GM18505 (cell line): ENCODE measurements at regions not wholly inside any gene's neighbourhood (a gene's known extent, or its start where the extent isn't known, plus 50 kb on each side); places are given as distances from the start of the nearest gene placed in this dataset.

Source experiments
- ATAC-seq: cut with Tn5 transposase; IDR thresholded peaks from one replicate; pipeline ENCODE4 v1.9.1; 2021; ENCODE audit not compliant: unreplicated experiment
- POLR2A ChIP-seq: IDR thresholded peaks from 4 replicates; pipeline ENCODE4 v1.6.1; 2011; ENCODE audit warnings: borderline replicate concordance; ENCODE audit not compliant: insufficient read depth, insufficient read length; ENCODE audit errors: extremely low read depth

GRCh38 chr12:127677537-127678131, 589.3 kb upstream of the TMEM132C start:
- no peak for ATAC-seq
- TF ChIP-seq POLR2A: no peak

GRCh38 chr12:127678945-127679344, 588.0 kb upstream of the TMEM132C start:
- no peak for TF ChIP-seq POLR2A
- no peak for ATAC-seq

GRCh38 chr12:127680516-127680915, 586.5 kb upstream of the TMEM132C start:
- ATAC-seq: no peak
- no peak for TF ChIP-seq POLR2A

- ATAC-seq: no peak
- no peak for TF ChIP-seq POLR2A
These were observed 585.7 kb upstream of the TMEM132C start for GRCh38 chr12:127681151-127681754.

GRCh38 chr12:127685491-127685890, 581.5 kb upstream of the TMEM132C start:
- no peak for TF ChIP-seq POLR2A
- no peak for ATAC-seq

- ATAC-seq: no peak
- TF ChIP-seq POLR2A: no peak
These were observed 581.0 kb upstream of the TMEM132C start for GRCh38 chr12:127685931-127686330.

DNA sequence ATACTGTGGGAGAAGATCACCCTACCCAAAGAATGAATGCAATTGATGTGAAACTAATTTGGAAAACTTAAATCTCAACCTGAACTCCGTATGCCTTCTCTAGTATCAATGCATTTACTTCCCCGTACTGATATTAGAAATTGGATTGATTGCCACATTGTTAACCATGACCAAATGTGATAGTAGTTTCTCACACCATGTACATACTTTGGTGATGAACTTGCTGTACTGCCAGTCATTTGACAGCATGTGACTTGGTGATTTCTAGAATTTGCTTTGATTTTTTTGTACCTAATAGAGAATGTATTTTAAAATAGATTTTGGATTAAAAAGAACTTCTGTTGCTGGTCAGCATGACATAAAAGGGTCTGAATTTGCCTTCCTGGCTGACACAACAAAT, 579.8 kb upstream of the TMEM132C start:
- ATAC-seq: no peak
- TF ChIP-seq POLR2A: no peak

GRCh38 chr12:127688906-127689428, 578.0 kb upstream of the TMEM132C start:
- ATAC-seq: no peak
- TF ChIP-seq POLR2A: no peak

GRCh38 chr12:127690161-127690560, 576.8 kb upstream of the TMEM132C start:
- no peak for TF ChIP-seq POLR2A
- ATAC-seq: no peak

DNA sequence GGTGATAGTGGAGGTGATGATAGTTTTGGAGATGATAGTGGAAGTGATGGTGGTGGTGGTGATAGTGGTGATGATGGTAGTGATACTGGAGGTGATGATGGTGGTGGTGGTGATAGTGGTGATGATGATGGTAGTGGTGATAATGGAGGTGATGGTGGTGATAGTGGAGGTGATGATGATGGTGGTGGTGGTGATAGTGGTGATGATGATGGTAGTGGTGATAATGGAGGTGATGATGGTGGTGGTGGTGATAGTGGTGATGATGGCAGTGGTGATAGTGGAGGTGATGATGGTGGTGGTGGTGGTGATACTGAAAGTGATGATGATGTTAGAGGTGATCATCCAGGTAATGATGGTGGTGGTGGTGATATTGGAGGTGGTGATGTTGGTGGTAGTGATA, 570.0 kb upstream of the TMEM132C start:
- TF ChIP-seq POLR2A: no peak
- ATAC-seq: no peak

DNA sequence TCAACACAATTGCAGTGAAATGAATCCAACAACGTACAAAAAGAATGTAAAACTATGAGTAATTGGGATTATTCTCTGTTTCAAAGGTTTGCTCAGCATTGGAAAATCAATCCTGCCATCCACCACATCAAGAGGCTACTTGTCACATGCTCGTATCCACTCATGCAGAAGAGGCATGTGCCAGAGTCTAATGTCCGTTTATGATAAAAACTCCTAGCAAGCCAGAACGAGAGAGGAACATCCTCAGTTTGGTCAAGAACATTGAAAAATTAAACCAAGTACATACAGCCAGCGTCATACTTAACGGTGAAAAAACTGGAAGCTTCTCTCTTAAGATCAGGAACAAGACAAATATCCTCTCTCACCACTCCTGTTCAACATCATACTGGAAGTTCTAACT, 563.9 kb upstream of the TMEM132C start:
- no peak for TF ChIP-seq POLR2A
- ATAC-seq: no peak

DNA sequence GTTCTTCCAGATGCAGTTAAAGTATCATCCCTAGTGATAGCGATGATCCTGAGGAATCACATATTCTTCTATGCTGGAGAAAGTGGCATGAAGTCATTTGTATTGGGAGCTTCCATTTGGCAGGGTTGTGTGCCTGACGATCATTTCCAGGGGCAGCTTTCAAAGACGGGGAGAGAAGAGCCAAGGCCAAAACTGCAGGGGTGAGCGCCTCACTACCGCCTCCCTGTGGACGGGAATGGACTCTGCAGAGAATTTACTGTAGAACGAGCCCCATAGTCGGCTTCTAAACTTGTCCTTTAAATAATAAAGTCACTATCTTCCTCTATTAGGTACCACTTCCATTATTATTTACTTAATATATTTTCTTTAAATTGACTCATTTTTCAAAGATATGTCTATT, 555.9 kb upstream of the TMEM132C start:
- ATAC-seq: no peak
- TF ChIP-seq POLR2A: no peak

- TF ChIP-seq POLR2A: no peak
These were observed 554.4 kb upstream of the TMEM132C start for GRCh38 chr12:127712561-127712960.

DNA sequence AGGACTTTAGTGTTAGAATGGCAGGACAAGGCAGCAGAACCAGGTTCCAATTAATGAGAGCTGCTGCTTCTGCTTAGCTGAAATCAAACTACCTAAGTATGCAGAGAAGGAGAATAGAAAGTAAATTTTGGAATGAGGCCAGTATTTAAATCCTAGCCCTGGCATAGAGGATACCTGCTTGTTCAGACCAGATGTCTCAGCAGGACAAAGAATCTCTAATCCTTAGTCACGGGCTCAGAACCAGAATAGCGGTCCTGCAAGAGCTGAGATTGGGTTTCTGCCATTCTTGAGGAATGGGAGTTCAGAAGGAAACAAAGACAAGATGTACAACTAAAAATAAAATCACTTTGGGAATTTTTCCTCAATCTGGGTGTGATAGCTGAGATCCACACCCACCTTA, 550.8 kb upstream of the TMEM132C start:
- TF ChIP-seq POLR2A: no peak
- no peak for ATAC-seq

More at GRCh38 chr12:127712561-127712960, 554.4 kb upstream of the TMEM132C start:
- no peak for ATAC-seq

- no peak for TF ChIP-seq POLR2A
- ATAC-seq: no peak
These were observed 549.7 kb upstream of the TMEM132C start for GRCh38 chr12:127717278-127717677.

DNA sequence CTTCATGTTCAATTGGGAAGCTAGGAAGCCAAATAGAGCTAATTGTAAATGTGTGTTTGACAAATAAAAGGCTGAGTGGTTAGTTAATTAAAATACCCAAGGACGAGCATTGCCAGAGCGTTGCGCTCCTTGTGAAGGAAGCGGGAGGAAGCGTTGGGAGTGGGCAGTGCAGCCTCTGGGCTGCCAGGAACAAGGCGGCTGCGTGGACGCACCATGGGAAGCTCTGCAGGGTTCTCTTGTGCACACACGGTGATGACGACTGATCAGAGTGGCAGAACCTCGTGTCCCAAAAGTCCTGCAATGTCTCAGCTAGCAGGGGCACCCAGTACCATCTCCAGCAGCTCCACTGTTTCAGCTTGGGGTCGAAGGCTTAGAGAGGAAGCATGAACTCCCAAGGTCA, 546.6 kb upstream of the TMEM132C start:
- TF ChIP-seq POLR2A: no peak
- ATAC-seq: no peak

DNA sequence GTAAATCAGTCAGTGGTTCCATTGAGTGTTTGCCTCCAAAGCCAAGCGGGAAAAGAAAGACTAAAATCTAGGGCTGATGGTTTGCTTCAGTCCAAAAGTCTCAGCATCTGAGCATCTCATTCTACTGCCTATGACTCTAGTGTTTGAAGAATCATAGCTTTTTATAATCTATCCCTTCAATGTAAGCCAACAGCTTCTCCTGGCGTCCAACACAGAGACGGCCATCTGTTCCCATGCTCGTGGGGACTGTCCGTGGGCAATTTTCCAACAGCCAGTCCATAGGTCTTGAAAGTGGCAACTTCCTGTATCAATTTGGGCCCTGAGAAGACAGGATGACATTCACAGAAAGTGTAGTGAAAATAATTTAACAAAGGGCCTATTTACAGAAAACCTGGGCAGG, 544.4 kb upstream of the TMEM132C start:
- TF ChIP-seq POLR2A: no peak
- ATAC-seq: no peak
